GM23248 (cell line): ENCODE measurements at regions not wholly inside any gene's neighbourhood (a gene's known extent, or its start where the extent isn't known, plus 50 kb on each side); places are given as distances from the start of the nearest gene placed in this dataset.

Experiments used
- EZH2 ChIP-seq: fragments of 200-600 bp; sonication (generic); IDR thresholded peaks from 2 replicates; pipeline ENCODE4 v1.6.1; 2018; ENCODE audit warnings: antibody characterized with exemption, mild to moderate bottlenecking; ENCODE audit not compliant: insufficient read depth, poor library complexity, severe bottlenecking
- EZH2phosphoT487 ChIP-seq: fragments of 200-600 bp; sonication (generic); IDR thresholded peaks from 2 replicates; pipeline ENCODE4 v1.6.1; 2018; ENCODE audit warnings: antibody characterized with exemption, moderate library complexity, mild to moderate bottlenecking, low read depth; ENCODE audit not compliant: insufficient read depth

GRCh38 chr2:156182132-156182531, 150.4 kb downstream of the NR4A2 start:
- TF ChIP-seq EZH2phosphoT487 (no peak), EZH2 (no peak)
